GM13977 (cell line): ENCODE measurements at regions not wholly inside any gene's neighbourhood (a gene's known extent, or its start where the extent isn't known, plus 50 kb on each side); places are given as distances from the start of the nearest gene placed in this dataset.

Experiments used
- DNase-seq: peaks from one replicate; pipeline ENCODE4 v3.0.0; 2012; ENCODE audit warnings: low spot score
- CTCF ChIP-seq: IDR thresholded peaks from 2 replicates; pipeline ENCODE4 v1.5.1; 2012; ENCODE audit warnings: mild to moderate bottlenecking, control low read depth; ENCODE audit not compliant: insufficient read depth; ENCODE audit errors: extremely low read depth, missing control alignments
- in situ Hi-C: fragments of 300-500 bp; cut with MboI; formaldehyde crosslinking; loops from one replicate; pipeline ENCODE4 v1.12.0; 2022; ENCODE audit warnings: low sequenced_read_pairs, low pct_unique_long_range_greater_than_20kb, mixed read lengths, inconsistent platforms; ENCODE audit not compliant: unreplicated experiment

GRCh38 chr22:44590291-44590690 is 92.3 kb upstream of the RTL6 start:
- DNase-seq: no peak
- in situ Hi-C loops: no loop called here
- no peak for TF ChIP-seq CTCF

- DNase-seq: no peak
- in situ Hi-C loops: no loop called here
- no peak for TF ChIP-seq CTCF
Measured at GRCh38 chr22:44589831-44590230, 91.8 kb upstream of the RTL6 start.

GRCh38 chr22:44588348-44588747 is 90.3 kb upstream of the RTL6 start:
- DNase-seq: no peak
- no peak for TF ChIP-seq CTCF
- in situ Hi-C loops: no loop called here

- in situ Hi-C loops: no loop called here
- DNase-seq: no peak
- TF ChIP-seq CTCF: no peak
Measured at GRCh38 chr22:44587737-44588310, 89.8 kb upstream of the RTL6 start.

- TF ChIP-seq CTCF: no peak
- DNase-seq: peak; percentile 66
- in situ Hi-C loops: no loop called here
Measured at GRCh38 chr22:44586999-44587736, 89.1 kb upstream of the RTL6 start.

- no peak for TF ChIP-seq CTCF
- no peak for DNase-seq
- in situ Hi-C loops: no loop called here
Measured at GRCh38 chr22:44586351-44586990, 88.4 kb upstream of the RTL6 start.
